HUES48 (cell line): ENCODE measurements at regions not wholly inside any gene's neighbourhood (a gene's known extent, or its start where the extent isn't known, plus 50 kb on each side); places are given as distances from the start of the nearest gene placed in this dataset.

ENCODE experiments used
- H3K27ac ChIP-seq: one replicate; pipeline ENCODE4 v1.7.0; 2013; ENCODE audit warnings: low read depth, low read length, inconsistent platforms
- H3K27me3 ChIP-seq: 2 replicates; pipeline ENCODE4 v1.6.1; 2013; ENCODE audit warnings: mild to moderate bottlenecking, low read length; ENCODE audit not compliant: control insufficient read depth, insufficient read depth
- H3K36me3 ChIP-seq: 2 replicates; pipeline ENCODE4 v1.6.1; 2013; ENCODE audit warnings: low read length; ENCODE audit not compliant: control insufficient read depth, insufficient read depth
- H3K4me1 ChIP-seq: 2 replicates; pipeline ENCODE4 v1.6.1; 2013; ENCODE audit warnings: mild to moderate bottlenecking, low read length; ENCODE audit not compliant: control insufficient read depth, insufficient read depth
- H3K4me3 ChIP-seq: 2 replicates; pipeline ENCODE4 v1.5.1; 2013; ENCODE audit warnings: mild to moderate bottlenecking, low read depth, low read length
- H3K9ac ChIP-seq: 2 replicates; pipeline ENCODE4 v1.6.1; 2013; ENCODE audit warnings: mild to moderate bottlenecking, low read depth, low read length, moderate library complexity
- H3K9me3 ChIP-seq: 2 replicates; pipeline ENCODE4 v1.6.1; 2013; ENCODE audit warnings: low read length; ENCODE audit not compliant: control insufficient read depth, insufficient read depth

GRCh38 chr18:51617167-51617566, 419.7 kb upstream of the MEX3C start:
- Histone ChIP-seq H3K27ac (peak overlapping the region; percentile 6), H3K27me3 (peaks cover 8% of the 10 kb centered on the region; the same call in 1 of the 2 replicates), H3K9ac (no peak overlapping the region), H3K36me3 (no peaks in the 10 kb centered on the region), H3K4me3 (no peak overlapping the region), H3K4me1 (peaks cover 10% of the 10 kb centered on the region), H3K9me3 (no peaks in the 10 kb centered on the region)

GRCh38 chr18:51617572-51618260, 420.2 kb upstream of the MEX3C start:
- no peak overlapping the region for H3K4me3 ChIP-seq
- H3K36me3 ChIP-seq, result no peaks in the 10 kb centered on the region
- H3K9ac ChIP-seq, result no peak overlapping the region
- peaks cover 16% of the 10 kb centered on the region for H3K4me1 ChIP-seq
- peak overlapping the region; percentile 6 for H3K27ac ChIP-seq
- H3K9me3 ChIP-seq, result no peaks in the 10 kb centered on the region
- peaks cover 10% of the 10 kb centered on the region; the same call in 1 of the 2 replicates for H3K27me3 ChIP-seq

- Histone ChIP-seq H3K27me3 (peaks cover 10% of the 10 kb centered on the region; the same call in 1 of the 2 replicates), H3K9ac (no peak overlapping the region), H3K4me1 (peaks cover 20% of the 10 kb centered on the region), H3K27ac (no peak overlapping the region), H3K4me3 (no peak overlapping the region), H3K9me3 (no peaks in the 10 kb centered on the region), H3K36me3 (no peaks in the 10 kb centered on the region)
These were observed 421.8 kb upstream of the MEX3C start for GRCh38 chr18:51619283-51619682.

- H3K27me3 ChIP-seq, result peaks cover 10% of the 10 kb centered on the region; the same call in 1 of the 2 replicates
- H3K4me3 ChIP-seq, result no peak overlapping the region
- H3K36me3 ChIP-seq, result no peaks in the 10 kb centered on the region
- H3K4me1 ChIP-seq, result peaks cover 20% of the 10 kb centered on the region
- H3K9me3 ChIP-seq, result no peaks in the 10 kb centered on the region
- H3K27ac ChIP-seq, result no peak overlapping the region
- no peak overlapping the region for H3K9ac ChIP-seq
These were observed 423.8 kb upstream of the MEX3C start for GRCh38 chr18:51621113-51621863.

GRCh38 chr18:51621864-51622160, 424.3 kb upstream of the MEX3C start:
- H3K27me3 ChIP-seq, result peaks cover 10% of the 10 kb centered on the region; the same call in 1 of the 2 replicates
- no peaks in the 10 kb centered on the region for H3K36me3 ChIP-seq
- peaks cover 20% of the 10 kb centered on the region for H3K4me1 ChIP-seq
- H3K9me3 ChIP-seq, result no peaks in the 10 kb centered on the region
- H3K9ac ChIP-seq, result no peak overlapping the region
- H3K4me3 ChIP-seq, result no peak overlapping the region
- no peak overlapping the region for H3K27ac ChIP-seq

- Histone ChIP-seq H3K36me3 (no peaks in the 10 kb centered on the region), H3K9me3 (no peaks in the 10 kb centered on the region), H3K27ac (no peak overlapping the region), H3K4me3 (no peak overlapping the region), H3K4me1 (peaks cover 20% of the 10 kb centered on the region), H3K9ac (no peak overlapping the region), H3K27me3 (peaks cover 10% of the 10 kb centered on the region; the same call in 1 of the 2 replicates)
These were observed 425.2 kb upstream of the MEX3C start for GRCh38 chr18:51622702-51623101.

- no peak overlapping the region for H3K27ac ChIP-seq
- H3K36me3 ChIP-seq, result no peaks in the 10 kb centered on the region
- H3K9ac ChIP-seq, result no peak overlapping the region
- H3K4me3 ChIP-seq, result no peak overlapping the region
- peaks cover 20% of the 10 kb centered on the region for H3K4me1 ChIP-seq
- H3K27me3 ChIP-seq, result peaks cover 10% of the 10 kb centered on the region; the same call in 1 of the 2 replicates
- no peaks in the 10 kb centered on the region for H3K9me3 ChIP-seq
These were observed 426.2 kb upstream of the MEX3C start for GRCh38 chr18:51623653-51624052.

- no peaks in the 10 kb centered on the region for H3K27me3 ChIP-seq
- no peak overlapping the region for H3K9ac ChIP-seq
- peaks cover 49% of the 10 kb centered on the region for H3K9me3 ChIP-seq
These were observed 433.2 kb upstream of the MEX3C start for GRCh38 chr18:51630706-51631105.

GRCh38 chr18:51637881-51638280, 440.4 kb upstream of the MEX3C start:
- Histone ChIP-seq H3K4me1 (no peaks in the 10 kb centered on the region), H3K4me3 (no peak overlapping the region), H3K36me3 (no peaks in the 10 kb centered on the region), H3K27ac (no peak overlapping the region), H3K27me3 (no peaks in the 10 kb centered on the region), H3K9me3 (peaks cover 42% of the 10 kb centered on the region), H3K9ac (no peak overlapping the region)

More at GRCh38 chr18:51630706-51631105, 433.2 kb upstream of the MEX3C start:
- H3K4me1 ChIP-seq, result no peaks in the 10 kb centered on the region
- no peak overlapping the region for H3K27ac ChIP-seq
- no peak overlapping the region for H3K4me3 ChIP-seq
- no peaks in the 10 kb centered on the region for H3K36me3 ChIP-seq

- Histone ChIP-seq H3K27me3 (no peaks in the 10 kb centered on the region), H3K9me3 (peaks cover 29% of the 10 kb centered on the region), H3K4me3 (no peak overlapping the region), H3K27ac (no peak overlapping the region), H3K36me3 (no peaks in the 10 kb centered on the region), H3K9ac (no peak overlapping the region), H3K4me1 (no peaks in the 10 kb centered on the region)
These were observed 442.1 kb upstream of the MEX3C start for GRCh38 chr18:51639541-51639940.

GRCh38 chr18:51643483-51643882, 446.0 kb upstream of the MEX3C start:
- H3K9ac ChIP-seq, result no peak overlapping the region
- no peak overlapping the region for H3K27ac ChIP-seq
- H3K4me1 ChIP-seq, result no peaks in the 10 kb centered on the region
- H3K27me3 ChIP-seq, result no peaks in the 10 kb centered on the region
- no peak overlapping the region for H3K4me3 ChIP-seq
- no peaks in the 10 kb centered on the region for H3K36me3 ChIP-seq
- no peaks in the 10 kb centered on the region for H3K9me3 ChIP-seq
